ENCODE measurements at regions not wholly inside any gene's neighbourhood (a gene's known extent, or its start where the extent isn't known, plus 50 kb on each side); places are given as distances from the start of the nearest gene placed in this dataset.
A peak's percentile ranks its signal among the peaks of the same experiment; 100 is the strongest.
"Not testable (repeated sequence)": the region's sequence is repeated elsewhere in the genome, so short reads cannot be mapped to it uniquely, and the experiment has no call there.

- no peak for DNase-seq
- H3K27me3 ChIP-seq: peaks cover 0 to 7% (median 0%) of the 10 kb centered on the region in 3 donors
- H3K27ac ChIP-seq: no peak overlapping the region
- no peaks in the 10 kb centered on the region for H3K36me3 ChIP-seq
- intact Hi-C loops (cut with DNase I; ENCODE audit: low total_unique reads): no loop called here
- TF ChIP-seq POLR2AphosphoS5 (IDR thresholded peaks at IDR 0.05) (no peak), EP300 (IDR thresholded peaks at IDR 0.05) (no peak), POLR2A (IDR thresholded peaks at IDR 0.05) (no peak)
- TF ChIP-seq, protein P1, sequence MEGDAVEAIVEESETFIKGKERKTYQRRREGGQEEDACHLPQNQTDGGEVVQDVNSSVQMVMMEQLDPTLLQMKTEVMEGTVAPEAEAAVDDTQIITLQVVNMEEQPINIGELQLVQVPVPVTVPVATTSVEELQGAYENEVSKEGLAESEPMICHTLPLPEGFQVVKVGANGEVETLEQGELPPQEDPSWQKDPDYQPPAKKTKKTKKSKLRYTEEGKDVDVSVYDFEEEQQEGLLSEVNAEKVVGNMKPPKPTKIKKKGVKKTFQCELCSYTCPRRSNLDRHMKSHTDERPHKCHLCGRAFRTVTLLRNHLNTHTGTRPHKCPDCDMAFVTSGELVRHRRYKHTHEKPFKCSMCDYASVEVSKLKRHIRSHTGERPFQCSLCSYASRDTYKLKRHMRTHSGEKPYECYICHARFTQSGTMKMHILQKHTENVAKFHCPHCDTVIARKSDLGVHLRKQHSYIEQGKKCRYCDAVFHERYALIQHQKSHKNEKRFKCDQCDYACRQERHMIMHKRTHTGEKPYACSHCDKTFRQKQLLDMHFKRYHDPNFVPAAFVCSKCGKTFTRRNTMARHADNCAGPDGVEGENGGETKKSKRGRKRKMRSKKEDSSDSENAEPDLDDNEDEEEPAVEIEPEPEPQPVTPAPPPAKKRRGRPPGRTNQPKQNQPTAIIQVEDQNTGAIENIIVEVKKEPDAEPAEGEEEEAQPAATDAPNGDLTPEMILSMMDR (IDR thresholded peaks at IDR 0.05): no peak
- no peaks in the 10 kb centered on the region for H3K9me3 ChIP-seq
- no peak overlapping the region for H3K4me3 ChIP-seq
- H3K4me1 ChIP-seq: peaks cover 25 to 39% (median 32%) of the 10 kb centered on the region in 4 donors
- 79 to 90% (median 86%) methylated on average over 6 of the region's 6 CpGs for WGBS, 5 donors
These were observed 57.7 kb upstream of the RASD2 start for GRCh38 chr22:35482974-35483373.

DNA sequence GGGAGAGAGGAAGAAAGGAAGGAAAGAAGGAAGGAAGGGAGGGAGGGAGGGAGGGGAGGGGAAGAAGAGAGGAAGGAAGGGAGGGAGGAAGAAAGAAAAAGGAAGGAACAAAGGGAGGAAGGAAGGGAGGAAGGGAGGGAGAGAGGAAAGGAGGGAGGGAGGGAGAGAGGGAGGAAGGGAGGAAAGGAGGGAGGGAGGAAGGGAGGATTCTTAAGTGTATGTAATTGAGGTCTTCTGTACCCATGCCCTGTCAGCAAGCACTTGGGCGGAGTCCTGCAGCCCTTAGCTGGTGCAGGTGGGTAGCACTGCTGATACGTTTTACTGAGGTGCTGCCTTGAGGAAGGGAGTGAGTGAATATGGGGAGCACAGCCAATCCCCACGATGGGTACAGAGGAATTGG, 56.9 kb upstream of the RASD2 start:
- intact Hi-C loops (cut with DNase I; ENCODE audit: low total_unique reads): no loop called here
- Histone ChIP-seq H3K9me3 (no peaks in the 10 kb centered on the region), H3K36me3 (no peaks in the 10 kb centered on the region), H3K27ac (no peak overlapping the region), H3K4me3 (no peak overlapping the region), H3K4me1 (peaks cover 19 to 32% (median 25%) of the 10 kb centered on the region in 4 donors), H3K27me3 (peaks cover 0 to under 1% (median 0%) of the 10 kb centered on the region in 3 donors)
- no peak for TF ChIP-seq POLR2A (IDR thresholded peaks at IDR 0.05)
- TF ChIP-seq EP300 (IDR thresholded peaks at IDR 0.05): no peak
- TF ChIP-seq, protein P1 (IDR thresholded peaks at IDR 0.05): no peak
- no peak for TF ChIP-seq POLR2AphosphoS5 (IDR thresholded peaks at IDR 0.05)
- no peak for DNase-seq
- 60 to 74% (median 68%) methylated on average over 3 of the region's 3 CpGs for WGBS, 5 donors

DNA sequence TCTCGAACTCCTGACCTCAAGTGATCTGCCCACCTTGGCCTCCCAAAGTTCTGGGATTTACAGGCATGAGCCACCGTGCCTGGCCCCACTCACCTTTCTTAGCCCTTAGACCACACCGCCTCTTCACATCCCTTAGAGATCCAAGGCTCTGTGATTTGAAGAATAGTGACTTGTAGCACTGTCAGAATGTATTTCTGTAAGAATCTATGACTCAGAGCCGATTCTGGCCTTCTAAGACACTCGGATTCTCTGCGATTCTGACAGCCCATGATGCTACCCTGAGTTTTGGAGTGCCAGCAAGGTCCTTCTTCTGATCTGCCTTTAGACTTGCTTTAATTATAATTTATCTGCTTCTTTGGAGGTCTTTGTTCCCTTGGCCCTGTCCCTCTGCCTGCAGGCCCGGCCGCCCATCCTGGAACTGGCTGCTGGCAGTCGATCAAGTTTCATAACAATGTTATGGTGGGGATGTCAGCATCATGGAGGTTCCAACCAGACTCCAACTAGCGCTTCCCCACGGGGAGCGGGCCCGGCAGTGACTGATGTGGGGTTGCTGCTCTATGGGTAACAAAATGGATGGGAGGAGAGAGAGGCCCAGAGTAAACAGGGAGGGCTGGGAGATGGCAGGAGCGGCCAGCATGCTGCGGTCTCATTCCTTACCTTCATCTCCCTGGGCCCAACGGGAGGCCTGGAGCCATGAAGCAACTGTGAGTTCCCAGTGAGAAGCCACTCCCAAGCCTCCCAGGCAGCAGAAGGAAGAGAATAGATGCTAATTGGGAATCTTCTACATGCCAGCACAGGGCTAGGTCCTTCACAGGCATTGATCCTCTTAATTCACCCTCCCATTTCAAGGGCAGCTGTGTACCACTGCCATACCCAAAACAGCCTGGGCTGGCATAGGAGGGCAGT, 55.7 kb upstream of the RASD2 start:
- DNase-seq: peak in 1 of 2 donors; percentile 32
- H3K4me3 ChIP-seq: no peak overlapping the region
- 80 to 91% (median 85%) methylated on average over 16 of the region's 16 CpGs for WGBS, 5 donors
- TF ChIP-seq POLR2A (IDR thresholded peaks at IDR 0.05) (no peak), EP300 (IDR thresholded peaks at IDR 0.05) (no peak), POLR2AphosphoS5 (IDR thresholded peaks at IDR 0.05) (no peak)
- TF ChIP-seq, protein P1 (IDR thresholded peaks at IDR 0.05): no peak
- H3K36me3 ChIP-seq: no peaks in the 10 kb centered on the region
- intact Hi-C loops (cut with DNase I; ENCODE audit: low total_unique reads): no loop called here
- no peaks in the 10 kb centered on the region for H3K9me3 ChIP-seq
- H3K27ac ChIP-seq: no peak overlapping the region
- peaks cover 0 to 3% (median 0%) of the 10 kb centered on the region in 3 donors for H3K27me3 ChIP-seq
- peaks cover 16 to 20% (median 20%) of the 10 kb centered on the region in 4 donors for H3K4me1 ChIP-seq

DNA sequence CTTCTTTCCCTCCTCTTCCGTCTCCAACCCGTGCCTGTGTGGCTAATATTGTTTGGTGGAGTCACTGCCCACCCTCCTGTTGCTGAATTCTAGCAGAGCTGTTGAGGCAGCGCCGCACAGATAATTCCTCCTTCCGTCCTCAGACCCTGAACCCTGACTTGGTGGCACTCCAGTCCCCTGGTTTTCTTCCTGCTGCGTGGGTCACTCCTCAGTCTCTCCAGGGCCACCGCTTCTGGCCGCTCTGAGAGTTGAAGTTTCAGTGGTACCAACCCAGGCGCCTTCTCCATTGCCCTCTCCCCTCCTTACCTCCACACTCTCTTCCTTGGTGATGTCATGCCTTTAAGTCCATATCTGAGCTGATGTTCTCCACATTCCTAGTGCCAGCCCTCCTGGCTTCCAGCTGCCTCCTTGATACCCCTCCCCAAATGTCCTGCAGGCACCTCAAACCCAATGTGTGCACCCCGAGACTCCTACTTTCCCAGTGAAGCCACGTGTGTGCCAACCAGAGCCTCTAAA, 54.5 kb upstream of the RASD2 start:
- no peak overlapping the region for H3K4me3 ChIP-seq
- intact Hi-C loops (cut with DNase I; ENCODE audit: low total_unique reads): no loop called here
- H3K4me1 ChIP-seq: peaks cover 3 to 8% (median 7%) of the 10 kb centered on the region in 4 donors
- H3K27me3 ChIP-seq: peaks cover 0 to 3% (median 0%) of the 10 kb centered on the region in 3 donors
- no peak overlapping the region for H3K27ac ChIP-seq
- WGBS, 5 donors: 86 to 93% (median 90%) methylated on average over 11 of the region's 11 CpGs
- H3K9me3 ChIP-seq: no peaks in the 10 kb centered on the region
- TF ChIP-seq, protein P1 (IDR thresholded peaks at IDR 0.05): no peak
- TF ChIP-seq POLR2AphosphoS5 (IDR thresholded peaks at IDR 0.05) (no peak), POLR2A (IDR thresholded peaks at IDR 0.05) (no peak), EP300 (IDR thresholded peaks at IDR 0.05) (no peak)
- no peaks in the 10 kb centered on the region for H3K36me3 ChIP-seq
- DNase-seq: no peak

DNA sequence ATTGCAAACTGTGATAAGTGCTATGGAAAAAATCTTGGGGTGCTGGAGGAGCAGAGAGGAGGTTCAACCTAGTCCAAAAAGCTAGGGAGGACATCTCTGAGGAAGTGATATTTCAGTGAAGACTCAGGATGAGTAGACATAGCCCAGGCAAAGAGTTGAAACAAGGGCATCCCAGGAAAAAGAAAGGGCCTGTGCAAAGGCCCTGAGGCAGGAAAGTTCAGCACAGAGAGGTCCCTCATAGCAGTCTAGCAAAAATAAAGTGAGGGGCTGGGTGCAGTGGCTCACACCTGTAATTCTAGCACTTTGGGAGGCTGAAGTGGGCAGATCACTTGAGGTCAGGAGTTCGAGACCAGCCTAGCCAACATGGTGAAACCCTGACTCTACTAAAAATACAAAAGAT, 53.0 kb upstream of the RASD2 start:
- H3K27me3 ChIP-seq; H3K4me3 ChIP-seq; H3K9me3 ChIP-seq; H3K36me3 ChIP-seq; intact Hi-C loops (cut with DNase I; ENCODE audit: low total_unique reads); DNase-seq; H3K4me1 ChIP-seq; H3K27ac ChIP-seq: not testable (repeated sequence)
- 87 to 100% (median 97%) methylated on average over 1 of the region's 1 CpG for WGBS, 5 donors

All from stomach (tissue), 8 donors.